Choroid plexus epithelial cell (primary cell): ENCODE measurements at regions not wholly inside any gene's neighbourhood (a gene's known extent, or its start where the extent isn't known, plus 50 kb on each side); places are given as distances from the start of the nearest gene placed in this dataset.

Source experiments
- DNase-seq: peaks from one replicate; pipeline ENCODE4 v3.0.0-alpha.2; 2010; ENCODE audit warnings: low read depth
- H3K4me3 ChIP-seq: 2 replicates; pipeline ENCODE4 v1.5.1; 2011; ENCODE audit warnings: low read depth, mild to moderate bottlenecking, control low read depth, low read length, moderate library complexity
- TF ChIP-seq, protein P1 (sequence below): conservative IDR thresholded peaks from 2 replicates; pipeline ENCODE4 v1.5.1; 2011; ENCODE audit warnings: low read depth, mild to moderate bottlenecking, control low read depth, inconsistent platforms, low read length, moderate library complexity

GRCh38 chr18:56521263-56521662 is 117.1 kb downstream of the TXNL1 start:
- TF ChIP-seq, protein P1, sequence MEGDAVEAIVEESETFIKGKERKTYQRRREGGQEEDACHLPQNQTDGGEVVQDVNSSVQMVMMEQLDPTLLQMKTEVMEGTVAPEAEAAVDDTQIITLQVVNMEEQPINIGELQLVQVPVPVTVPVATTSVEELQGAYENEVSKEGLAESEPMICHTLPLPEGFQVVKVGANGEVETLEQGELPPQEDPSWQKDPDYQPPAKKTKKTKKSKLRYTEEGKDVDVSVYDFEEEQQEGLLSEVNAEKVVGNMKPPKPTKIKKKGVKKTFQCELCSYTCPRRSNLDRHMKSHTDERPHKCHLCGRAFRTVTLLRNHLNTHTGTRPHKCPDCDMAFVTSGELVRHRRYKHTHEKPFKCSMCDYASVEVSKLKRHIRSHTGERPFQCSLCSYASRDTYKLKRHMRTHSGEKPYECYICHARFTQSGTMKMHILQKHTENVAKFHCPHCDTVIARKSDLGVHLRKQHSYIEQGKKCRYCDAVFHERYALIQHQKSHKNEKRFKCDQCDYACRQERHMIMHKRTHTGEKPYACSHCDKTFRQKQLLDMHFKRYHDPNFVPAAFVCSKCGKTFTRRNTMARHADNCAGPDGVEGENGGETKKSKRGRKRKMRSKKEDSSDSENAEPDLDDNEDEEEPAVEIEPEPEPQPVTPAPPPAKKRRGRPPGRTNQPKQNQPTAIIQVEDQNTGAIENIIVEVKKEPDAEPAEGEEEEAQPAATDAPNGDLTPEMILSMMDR = no peak
- no peak overlapping the region for H3K4me3 ChIP-seq
- DNase-seq = no peak

GRCh38 chr18:56517761-56518160 is 120.6 kb downstream of the TXNL1 start:
- H3K4me3 ChIP-seq = no peak overlapping the region
- TF ChIP-seq, protein P1 = no peak
- no peak for DNase-seq

- DNase-seq = no peak
- no peak overlapping the region for H3K4me3 ChIP-seq
- TF ChIP-seq, protein P1 = no peak
Measured at GRCh38 chr18:56517196-56517595, 121.2 kb downstream of the TXNL1 start.

- no peak for DNase-seq
- TF ChIP-seq, protein P1 = no peak
- no peak overlapping the region for H3K4me3 ChIP-seq
Measured at GRCh38 chr18:56516789-56517188, 121.6 kb downstream of the TXNL1 start.

DNA sequence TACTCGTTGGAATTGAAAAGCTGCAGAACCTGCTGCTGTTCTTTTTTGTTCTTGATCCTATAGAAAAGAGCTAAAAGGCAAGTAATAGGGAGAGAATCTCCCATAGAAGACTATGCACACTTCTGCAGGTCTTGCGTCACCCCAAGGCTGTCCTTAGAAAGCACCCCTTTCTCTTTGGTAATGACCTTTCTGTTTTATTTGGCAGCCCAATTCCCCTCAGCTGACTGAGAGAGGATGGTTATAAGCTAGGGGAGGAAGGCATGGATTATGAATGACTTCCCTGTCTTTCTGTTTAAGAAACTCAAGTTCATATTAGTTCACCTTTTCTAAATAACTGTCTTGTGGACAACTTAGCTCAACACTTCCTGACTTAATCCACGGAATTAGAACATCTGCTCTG is 122.9 kb downstream of the TXNL1 start:
- H3K4me3 ChIP-seq = no peak overlapping the region
- no peak for DNase-seq
- TF ChIP-seq, protein P1 = no peak

GRCh38 chr18:56511996-56512395 is 126.4 kb downstream of the TXNL1 start:
- DNase-seq = no peak
- TF ChIP-seq, protein P1 = no peak
- no peak overlapping the region for H3K4me3 ChIP-seq

DNA sequence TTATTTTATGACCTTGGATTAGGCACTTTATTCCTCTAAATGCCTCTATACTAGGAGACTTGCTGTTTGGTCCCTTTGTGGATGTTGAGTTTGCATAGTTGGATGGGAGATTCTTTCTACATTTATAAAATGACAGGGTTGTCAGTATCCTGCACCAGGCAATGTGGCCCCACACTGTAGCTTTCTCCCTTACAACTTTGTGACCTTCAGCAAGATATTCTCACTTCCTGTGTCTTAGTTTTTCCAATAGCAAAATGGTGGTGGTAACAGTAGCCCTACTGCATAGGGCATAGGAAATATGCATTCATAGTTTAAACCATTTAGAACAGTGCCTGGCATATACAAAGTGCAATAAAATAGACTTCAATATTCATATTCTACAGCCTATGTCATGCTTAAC is 128.3 kb downstream of the TXNL1 start:
- no peak overlapping the region for H3K4me3 ChIP-seq
- DNase-seq = no peak
- TF ChIP-seq, protein P1 = no peak
